ENCODE measurements at regions not wholly inside any gene's neighbourhood (a gene's known extent, or its start where the extent isn't known, plus 50 kb on each side); places are given as distances from the start of the nearest gene placed in this dataset.

DNA sequence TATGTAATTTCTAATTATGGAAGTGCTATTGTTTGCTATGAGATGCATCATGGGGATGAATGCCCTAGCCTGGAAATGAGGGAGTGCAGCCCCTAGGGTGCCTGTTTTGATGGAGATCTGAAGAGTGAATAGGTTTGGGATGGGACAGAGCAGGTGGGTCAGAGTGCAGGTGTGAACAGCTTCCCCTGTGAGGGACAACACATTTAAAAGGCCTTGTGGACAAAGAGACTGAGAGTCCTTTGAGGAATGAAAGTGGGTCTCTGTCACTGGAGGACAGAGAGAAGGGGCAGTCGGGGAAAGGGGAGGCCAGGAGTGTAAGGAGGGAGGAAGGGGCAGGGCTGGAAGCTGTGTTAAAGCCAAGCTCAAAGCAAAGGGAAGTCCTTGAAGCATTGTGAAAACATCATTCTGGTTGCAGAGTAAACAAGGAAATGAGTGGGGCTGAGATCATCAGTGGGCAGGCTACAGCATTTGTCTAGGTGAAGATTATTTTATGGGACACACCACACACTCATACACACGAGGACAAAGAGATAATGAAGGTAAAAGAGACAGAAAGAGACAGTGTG, 877.6 kb downstream of the SLC4A3 start:
- no peak for DNase-seq

GRCh38 chr2:220506466-220506865, 879.0 kb downstream of the SLC4A3 start:
- DNase-seq = no peak

DNA sequence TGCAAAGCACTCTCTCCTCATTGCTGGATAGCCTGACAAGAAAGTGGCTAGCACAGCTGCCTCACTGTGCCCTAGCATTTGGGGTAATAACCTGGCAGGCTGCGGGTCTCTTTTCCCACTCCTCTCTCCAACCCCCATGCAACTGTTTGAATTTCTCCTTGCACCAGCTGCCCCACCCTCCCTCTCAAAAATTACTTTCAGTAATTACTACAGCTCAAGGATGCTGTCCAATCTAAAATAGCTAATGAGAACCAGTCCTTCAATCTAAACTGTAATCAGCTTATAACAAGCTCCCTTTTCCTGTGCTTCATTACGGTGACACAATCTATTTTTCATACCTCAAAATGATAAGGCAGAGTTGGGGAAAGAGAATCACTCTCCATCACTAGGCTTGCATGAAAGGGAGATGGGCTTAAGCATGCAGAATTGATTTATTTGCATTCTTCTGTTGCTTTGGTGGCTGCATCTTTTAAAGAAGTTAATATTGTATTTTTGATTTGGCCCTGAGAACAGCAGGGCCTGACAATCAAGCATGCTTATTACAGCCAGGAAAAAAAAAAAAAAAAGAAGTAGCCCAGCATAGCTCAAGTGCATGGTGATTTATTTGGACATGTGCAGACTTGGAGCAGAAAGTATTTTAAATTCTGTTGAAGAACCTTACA, 881.8 kb downstream of the SLC4A3 start:
- no peak for DNase-seq

DNA sequence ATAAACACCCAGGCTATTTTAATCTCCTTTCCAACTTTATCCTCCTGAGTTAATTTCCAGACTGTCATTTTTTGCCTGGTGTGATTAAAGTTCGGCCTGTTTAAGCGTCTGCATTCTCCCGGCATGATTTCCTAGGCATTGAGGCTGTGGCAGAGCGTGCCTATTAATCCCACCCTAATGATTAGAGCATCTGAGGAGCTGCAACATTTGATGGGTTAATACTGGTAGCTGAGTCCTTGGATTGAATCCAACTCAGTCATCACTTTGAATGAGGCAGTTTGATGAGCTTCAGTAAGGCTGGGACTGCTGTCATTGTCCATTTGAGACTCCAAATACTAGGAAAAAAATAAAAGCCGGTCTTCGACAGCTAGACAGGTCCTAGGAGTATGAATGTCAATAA, 882.5 kb downstream of the SLC4A3 start:
- DNase-seq = no peak

DNA sequence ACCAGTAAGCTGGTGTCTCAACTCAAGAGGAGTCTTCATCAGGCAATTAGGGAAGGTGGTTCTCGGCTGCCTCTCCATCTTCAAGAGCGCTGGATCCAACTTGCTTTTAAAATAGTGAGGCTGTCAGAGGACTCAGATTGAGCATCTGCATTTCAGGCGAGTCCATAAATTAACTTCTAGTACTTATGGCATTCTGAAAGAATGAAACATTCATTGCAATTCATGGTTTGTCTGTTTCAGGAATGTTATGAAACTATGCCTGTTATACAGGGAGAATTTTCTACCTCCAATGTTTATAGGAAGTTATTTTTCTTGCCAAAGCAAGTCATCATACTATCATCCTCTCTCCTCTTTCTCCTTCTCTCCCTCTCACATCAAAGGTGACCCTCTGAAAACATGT, 883.2 kb downstream of the SLC4A3 start:
- no peak for DNase-seq

GRCh38 chr2:220512419-220512818, 885.0 kb downstream of the SLC4A3 start:
- DNase-seq = no peak

DNA sequence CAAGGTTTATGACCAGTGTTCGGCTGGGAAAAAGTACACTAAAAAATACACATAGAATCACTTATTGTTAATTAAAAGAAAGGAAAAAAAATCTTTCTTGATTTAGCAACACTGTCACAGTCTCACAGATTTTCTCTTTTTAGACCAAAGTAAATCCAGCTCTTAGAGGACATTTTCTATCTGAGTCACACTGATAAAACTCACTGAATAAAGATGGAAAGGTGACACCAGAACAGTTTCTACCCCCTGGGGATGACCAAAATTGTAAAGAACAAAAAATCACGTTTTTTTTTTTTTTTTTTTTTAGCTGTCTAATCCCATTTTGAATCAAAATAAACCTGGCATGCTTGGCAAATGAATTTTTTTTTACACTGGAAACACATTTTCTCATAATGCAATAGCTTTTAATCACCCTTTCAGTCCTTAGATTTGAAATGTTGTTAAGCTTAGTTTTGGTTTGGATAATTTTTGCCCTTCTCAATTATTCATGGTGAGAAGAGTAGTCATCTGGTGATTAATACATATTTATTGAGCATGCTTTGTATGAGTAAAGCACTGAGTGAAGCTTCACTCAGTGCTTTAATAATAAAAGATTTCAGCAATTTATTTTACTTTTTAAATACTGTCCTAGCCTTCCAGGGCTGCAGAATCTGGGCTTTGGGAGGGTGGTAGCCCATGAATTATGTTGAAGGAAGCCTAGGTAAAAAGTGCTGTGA, 886.3 kb downstream of the SLC4A3 start:
- no peak for DNase-seq

GRCh38 chr2:220521551-220521950, 894.1 kb downstream of the SLC4A3 start:
- no peak for DNase-seq

DNA sequence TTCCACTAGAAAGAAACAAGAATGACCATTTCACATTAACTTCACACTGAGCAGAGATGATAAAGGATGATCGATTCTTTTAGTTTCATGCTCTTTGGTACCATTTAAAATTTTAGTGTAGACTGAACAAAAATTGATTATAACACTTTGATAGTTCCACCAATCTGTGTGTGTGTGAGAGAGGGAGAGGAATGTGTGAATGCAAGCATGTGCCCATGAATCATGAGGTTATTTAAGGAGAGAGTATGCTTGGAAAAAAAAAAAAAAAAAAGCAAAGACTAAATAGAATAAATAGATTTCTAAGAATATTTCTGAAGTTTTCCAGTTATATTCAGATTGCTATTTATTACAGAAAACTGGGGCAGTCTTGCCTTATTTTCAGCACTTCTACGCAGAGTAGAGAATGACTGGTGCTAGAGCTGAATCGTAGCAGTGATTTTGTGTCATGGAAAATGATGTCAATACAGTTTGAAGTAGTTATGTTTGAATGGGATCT, 900.8 kb downstream of the SLC4A3 start:
- DNase-seq = no peak

DNA sequence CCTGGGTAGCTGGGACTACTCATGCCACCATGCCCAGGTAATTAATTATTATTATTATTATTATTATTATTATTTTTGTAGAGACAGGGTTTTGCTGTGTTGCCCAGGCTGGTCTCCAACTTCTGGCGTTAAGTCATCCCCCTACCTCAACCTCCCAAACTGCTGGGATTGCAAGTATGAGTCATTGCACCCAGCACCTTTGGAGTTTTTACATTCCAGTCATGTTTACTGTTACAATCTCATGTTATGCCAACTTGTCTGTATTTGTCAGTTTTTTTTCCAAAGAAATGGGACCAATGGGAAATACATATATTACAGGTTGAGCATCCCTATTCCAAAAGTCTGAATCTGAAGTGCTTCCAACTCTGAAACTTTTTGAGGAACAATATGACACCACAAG, 903.8 kb downstream of the SLC4A3 start:
- DNase-seq = no peak

GRCh38 chr2:220533485-220533884, 906.1 kb downstream of the SLC4A3 start:
- no peak for DNase-seq

GRCh38 chr2:220539481-220539880, 912.1 kb downstream of the SLC4A3 start:
- no peak for DNase-seq

DNA sequence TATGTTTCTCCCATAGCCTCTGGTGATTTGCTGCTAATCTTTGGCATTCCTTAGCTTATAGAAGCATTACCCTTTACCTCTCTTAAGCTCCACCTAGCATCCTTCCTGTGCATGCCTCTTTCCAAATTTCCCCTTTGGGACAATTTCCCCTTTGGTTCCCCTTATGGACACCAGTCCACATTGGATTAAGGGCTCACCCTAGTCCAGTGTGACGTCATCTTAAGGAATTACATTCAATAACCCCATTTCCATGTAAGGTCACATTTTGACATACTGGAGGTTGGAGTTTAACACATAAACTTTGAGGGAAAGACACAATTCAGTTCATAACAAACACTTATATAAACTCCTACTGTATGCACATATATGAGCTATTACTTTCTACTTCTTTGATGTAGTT, 916.6 kb downstream of the SLC4A3 start:
- no peak for DNase-seq

DNA sequence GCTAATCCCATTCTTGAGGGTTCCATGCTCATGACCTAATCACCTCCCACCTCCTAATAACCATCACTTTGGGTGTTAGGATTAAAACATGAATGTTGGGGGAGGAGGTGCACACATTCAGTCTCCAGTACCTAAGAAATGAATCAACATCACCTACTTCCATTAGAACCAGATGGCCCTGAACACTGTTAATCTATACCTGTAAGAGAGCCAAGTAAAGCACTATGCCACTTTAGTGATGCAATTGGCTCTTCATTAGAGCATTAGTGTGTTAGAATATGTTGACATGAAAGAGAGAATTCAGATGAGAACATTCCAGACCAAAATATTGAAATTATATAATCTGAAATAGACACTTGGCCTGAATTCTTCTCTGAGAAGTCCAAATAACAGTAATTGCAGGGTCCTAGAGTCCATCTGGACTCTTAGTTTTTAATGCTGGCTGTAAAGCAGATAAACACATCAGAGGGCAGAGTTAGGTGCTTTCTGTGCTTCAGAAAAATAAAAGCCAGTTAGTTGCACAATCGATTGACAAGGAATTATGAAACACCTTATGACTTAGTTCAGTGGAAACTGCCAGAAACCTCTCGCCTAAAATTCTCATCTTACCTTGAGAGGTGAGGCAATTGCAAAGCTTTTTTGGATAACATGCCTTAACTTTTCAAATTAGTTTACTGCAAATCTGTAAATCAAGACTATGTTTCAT, 923.7 kb downstream of the SLC4A3 start:
- no peak for DNase-seq

GRCh38 chr2:220552790-220553535, 925.5 kb downstream of the SLC4A3 start:
- no peak for DNase-seq

DNA sequence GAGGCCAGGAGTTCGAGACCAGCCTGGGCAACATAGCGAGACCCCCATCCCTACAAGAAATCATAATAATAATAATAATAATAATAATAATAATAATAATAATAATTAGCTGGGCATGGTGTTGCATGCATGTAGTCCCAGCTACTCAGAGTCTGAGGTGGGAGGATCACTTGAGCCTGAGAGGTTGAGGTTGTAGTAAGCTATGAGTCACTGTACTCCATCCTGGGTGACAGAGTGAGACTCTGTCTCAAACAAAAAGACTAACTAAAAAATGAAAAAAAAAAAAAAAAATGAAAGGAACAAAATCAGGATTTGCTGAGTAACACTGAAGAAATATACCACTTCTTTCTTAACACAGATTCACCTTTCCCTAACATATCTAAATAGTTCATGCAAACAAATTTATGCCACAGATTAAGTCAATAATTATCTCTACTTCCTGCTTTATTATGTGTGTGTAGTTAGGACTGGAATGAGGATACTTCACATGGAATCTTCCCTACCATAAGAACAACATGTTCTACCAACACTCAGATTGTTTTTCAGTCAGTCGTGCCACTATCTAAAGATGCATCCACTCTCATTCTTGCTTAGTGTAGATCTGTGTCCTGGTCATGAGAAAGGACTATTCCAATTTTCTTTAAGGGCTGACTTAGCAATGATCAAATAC, 928.7 kb downstream of the SLC4A3 start:
- no peak for DNase-seq

GRCh38 chr2:220556658-220557057, 929.2 kb downstream of the SLC4A3 start:
- no peak for DNase-seq

DNA sequence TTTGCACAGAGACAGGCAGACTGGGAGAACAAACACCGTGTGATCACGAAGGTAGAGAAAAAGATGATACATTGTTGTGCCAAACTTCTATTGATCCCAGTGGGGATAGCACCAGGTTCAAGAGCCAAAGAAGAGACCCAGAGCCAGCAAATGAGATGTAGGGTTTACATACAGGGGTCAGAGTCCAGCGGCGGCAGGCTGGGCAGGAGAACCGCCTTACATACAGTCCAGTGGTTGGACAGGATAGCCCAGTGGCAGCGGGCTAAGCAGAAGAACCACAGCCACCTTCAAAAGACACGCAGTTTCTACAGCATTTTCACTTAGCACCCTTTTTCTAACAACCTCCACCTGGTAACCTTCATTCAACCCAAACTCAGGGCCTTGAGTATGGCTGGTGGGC, 932.8 kb downstream of the SLC4A3 start:
- no peak for DNase-seq

DNA sequence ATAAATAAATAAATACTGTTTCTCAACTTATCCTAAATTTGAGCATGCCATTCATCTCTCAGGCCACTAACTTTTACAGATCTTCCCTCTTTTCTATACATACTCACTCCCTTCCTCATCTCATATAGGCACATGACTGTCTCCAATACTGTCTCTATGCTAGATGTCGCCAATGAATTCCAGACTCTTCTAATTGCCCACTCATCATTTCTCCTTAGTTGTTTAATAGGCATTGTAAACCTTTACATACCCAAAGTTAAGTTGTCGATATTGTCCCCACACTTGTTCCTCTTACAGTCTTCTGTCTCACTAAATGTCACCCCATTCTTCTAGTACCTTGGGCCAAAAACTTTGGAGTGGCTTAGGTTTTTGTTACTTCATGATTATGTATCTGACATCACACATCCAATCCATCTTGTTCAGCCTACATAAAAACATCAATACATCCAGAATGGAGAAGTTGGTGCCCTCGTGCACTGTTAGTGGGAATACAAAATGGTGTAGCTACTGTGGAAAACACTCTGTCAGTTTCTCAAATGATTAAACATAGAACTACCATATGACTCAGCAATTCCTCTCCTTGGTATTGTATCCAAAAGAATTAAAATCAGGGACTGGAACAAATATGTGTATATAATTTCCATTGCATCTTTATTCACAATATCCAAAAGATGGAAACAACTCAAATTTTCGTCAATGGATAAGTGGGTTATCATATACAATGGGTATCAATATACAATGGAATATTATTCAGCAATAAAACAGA, 935.1 kb downstream of the SLC4A3 start:
- DNase-seq = no peak

GRCh38 chr2:220568296-220568695, 940.9 kb downstream of the SLC4A3 start:
- DNase-seq = peak; percentile 60

Measured in hindlimb muscle (tissue), 1 donor.